Colonic mucosa (tissue), 4 donors: ENCODE measurements at regions not wholly inside any gene's neighbourhood (a gene's known extent, or its start where the extent isn't known, plus 50 kb on each side); places are given as distances from the start of the nearest gene placed in this dataset.

Experiments used
- DNase-seq: peaks from one replicate; pipeline ENCODE4 v3.0.0-alpha.2; 2020
- H3K27ac ChIP-seq: fragments of 200-600 bp; one replicate; pipeline ENCODE4 v1.8.0; 2021
- H3K27me3 ChIP-seq: fragments of 200-600 bp; one replicate; pipeline ENCODE4 v1.8.0; 2021
- H3K36me3 ChIP-seq: fragments of 200-600 bp; one replicate; pipeline ENCODE4 v1.8.0; 2021
- H3K4me1 ChIP-seq: fragments of 200-600 bp; one replicate; pipeline ENCODE4 v1.8.0; 2021; ENCODE audit warnings: mild to moderate bottlenecking
- H3K4me3 ChIP-seq: fragments of 200-600 bp; one replicate; pipeline ENCODE4 v1.8.0; 2021
- H3K9ac ChIP-seq, 2 donors: one replicate each; pipeline ENCODE4 v1.7.0; 2013; ENCODE audit warnings: control low read depth in 2 of 2, low read depth in 2 of 2, low read length in 2 of 2
- H3K9me3 ChIP-seq: fragments of 200-600 bp; one replicate; pipeline ENCODE4 v1.8.0; 2021
- CTCF ChIP-seq: fragments of 200-600 bp; IDR thresholded peaks from one replicate; pipeline ENCODE4 v1.8.0; 2022; ENCODE audit warnings: antibody characterized with exemption, mild to moderate bottlenecking
- intact Hi-C: fragments of 100-400 bp; cut with DNase I; formaldehyde crosslinking; loops from one replicate; pipeline ENCODE4 v1.14.1; 2022
- donor health status: healthy.
- donor health status: DM: no; HTN: no; CAD: no.
- donor health status: DM: no; HTN: no; CAD: no.

- no peak overlapping the region for H3K9ac ChIP-seq
- intact Hi-C loops, result no loop called here
- TF ChIP-seq CTCF, result no peak
- no peaks in the 10 kb centered on the region for H3K9me3 ChIP-seq
- no peaks in the 10 kb centered on the region for H3K27me3 ChIP-seq
- no peak for DNase-seq
- no peaks in the 10 kb centered on the region for H3K4me1 ChIP-seq
- H3K36me3 ChIP-seq, result no peaks in the 10 kb centered on the region
- H3K4me3 ChIP-seq, result no peak overlapping the region
- no peak overlapping the region for H3K27ac ChIP-seq
Measured at GRCh38 chr12:67414011-67414715, 145.0 kb downstream of the CAND1 start.

- intact Hi-C loops, result no loop called here
- DNase-seq, result no peak
- Histone ChIP-seq H3K4me3 (no peak overlapping the region), H3K27ac (no peak overlapping the region), H3K36me3 (no peaks in the 10 kb centered on the region), H3K9ac (no peak overlapping the region), H3K4me1 (no peaks in the 10 kb centered on the region), H3K9me3 (no peaks in the 10 kb centered on the region), H3K27me3 (no peaks in the 10 kb centered on the region)
- TF ChIP-seq CTCF, result no peak
Measured at GRCh38 chr12:67415473-67415872, 146.3 kb downstream of the CAND1 start.

DNA sequence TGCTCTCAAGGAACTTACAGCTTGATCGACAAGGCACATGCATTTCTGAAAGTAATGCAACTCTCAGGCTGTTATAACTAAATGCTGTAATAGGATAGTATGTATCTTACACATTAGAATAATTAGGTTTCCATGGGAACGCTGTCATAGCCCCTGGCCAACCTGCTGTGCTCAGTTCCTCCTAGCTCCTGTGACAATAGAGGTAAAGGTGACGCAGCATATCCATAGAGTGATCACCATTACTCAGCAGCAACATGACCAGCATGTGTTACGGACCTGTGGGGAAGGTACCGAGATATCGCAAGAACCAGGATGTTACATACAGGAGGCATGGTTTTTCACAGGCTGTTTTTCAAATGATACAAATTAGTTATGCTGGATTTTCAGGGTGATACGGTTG, 150.7 kb downstream of the CAND1 start:
- no peaks in the 10 kb centered on the region for H3K36me3 ChIP-seq
- no peak overlapping the region for H3K27ac ChIP-seq
- no peak for DNase-seq
- H3K9ac ChIP-seq, result no peak overlapping the region
- intact Hi-C loops, result no loop called here
- TF ChIP-seq CTCF, result no peak
- H3K27me3 ChIP-seq, result no peaks in the 10 kb centered on the region
- H3K9me3 ChIP-seq, result no peaks in the 10 kb centered on the region
- H3K4me3 ChIP-seq, result no peak overlapping the region
- no peaks in the 10 kb centered on the region for H3K4me1 ChIP-seq

GRCh38 chr12:67420506-67420905, 151.3 kb downstream of the CAND1 start:
- DNase-seq, result no peak
- no peak overlapping the region for H3K4me3 ChIP-seq
- no peak overlapping the region for H3K27ac ChIP-seq
- no peaks in the 10 kb centered on the region for H3K9me3 ChIP-seq
- H3K27me3 ChIP-seq, result no peaks in the 10 kb centered on the region
- no peak for TF ChIP-seq CTCF
- H3K9ac ChIP-seq, result no peak overlapping the region
- no peaks in the 10 kb centered on the region for H3K4me1 ChIP-seq
- H3K36me3 ChIP-seq, result no peaks in the 10 kb centered on the region
- intact Hi-C loops, result no loop called here

DNA sequence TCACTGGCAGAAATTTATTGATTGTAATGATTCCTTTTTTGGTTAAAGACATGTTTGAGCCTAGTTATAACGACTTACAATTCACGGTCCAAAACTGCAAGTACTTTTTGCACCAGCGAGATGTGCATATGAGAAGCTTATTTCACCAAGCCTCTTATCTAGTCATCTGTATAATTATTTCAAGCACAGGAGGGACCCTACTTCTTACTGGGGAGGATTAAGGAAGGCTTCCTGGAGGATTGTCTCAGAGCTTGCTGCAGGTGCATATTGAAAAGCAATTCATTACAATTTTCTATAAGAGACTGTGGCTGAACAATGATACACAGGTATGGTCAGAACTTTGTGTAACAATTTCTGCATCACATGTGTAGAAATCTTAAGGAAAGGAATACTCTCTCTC, 152.9 kb downstream of the CAND1 start:
- H3K27me3 ChIP-seq, result no peaks in the 10 kb centered on the region
- no peak overlapping the region for H3K4me3 ChIP-seq
- no peak overlapping the region for H3K9ac ChIP-seq
- DNase-seq, result no peak
- no peaks in the 10 kb centered on the region for H3K36me3 ChIP-seq
- peaks cover 7% of the 10 kb centered on the region for H3K4me1 ChIP-seq
- no peak overlapping the region for H3K27ac ChIP-seq
- TF ChIP-seq CTCF, result no peak
- intact Hi-C loops, result no loop called here
- no peaks in the 10 kb centered on the region for H3K9me3 ChIP-seq
